ENCODE measurements at regions not wholly inside any gene's neighbourhood (a gene's known extent, or its start where the extent isn't known, plus 50 kb on each side); places are given as distances from the start of the nearest gene placed in this dataset.

GRCh38 chr3:106943071-106943470 is 434.2 kb upstream of the CCDC54 start:
- no peak for TF ChIP-seq CTCF (conservative IDR thresholded peaks at IDR 0.05; ENCODE audit: low read length)
- no peak for TF ChIP-seq EZH2phosphoT487 (IDR thresholded peaks at IDR 0.05; ENCODE audit: borderline replicate concordance)
